ENCODE measurements at regions not wholly inside any gene's neighbourhood (a gene's known extent, or its start where the extent isn't known, plus 50 kb on each side); places are given as distances from the start of the nearest gene placed in this dataset.
"Not testable (repeated sequence)": the region's sequence is repeated elsewhere in the genome, so short reads cannot be mapped to it uniquely, and the experiment has no call there.

GRCh38 chr12:66776974-66777373 is 98.1 kb upstream of the GRIP1 start:
- DNase-seq: peak; percentile 73

GRCh38 chr12:66779466-66779865 is 100.6 kb upstream of the GRIP1 start:
- no peak for DNase-seq

GRCh38 chr12:66786531-66787308 is 107.8 kb upstream of the GRIP1 start:
- no peak for DNase-seq

- DNase-seq: peak; percentile 79
Observed at GRCh38 chr12:66799551-66799950, 120.7 kb upstream of the GRIP1 start.

GRCh38 chr12:66800046-66800445 is 121.2 kb upstream of the GRIP1 start:
- no peak for DNase-seq

GRCh38 chr12:66803930-66804329 is 125.1 kb upstream of the GRIP1 start:
- no peak for DNase-seq

GRCh38 chr12:66804563-66804974 is 125.7 kb upstream of the GRIP1 start:
- no peak for DNase-seq

- no peak for DNase-seq
Observed at GRCh38 chr12:66808606-66809005, 129.7 kb upstream of the GRIP1 start.

GRCh38 chr12:66813137-66813892 is 134.4 kb upstream of the GRIP1 start:
- DNase-seq: no peak

- no peak for DNase-seq
Observed at GRCh38 chr12:66819587-66819986, 140.7 kb upstream of the GRIP1 start.

GRCh38 chr12:66822961-66823360 is 144.1 kb upstream of the GRIP1 start:
- DNase-seq: no peak

GRCh38 chr12:66823857-66824570 is 145.1 kb upstream of the GRIP1 start:
- no peak for DNase-seq

GRCh38 chr12:66825921-66826320 is 147.0 kb upstream of the GRIP1 start:
- not testable (repeated sequence) for DNase-seq

- no peak for DNase-seq
Observed at GRCh38 chr12:66829660-66830325, 150.9 kb upstream of the GRIP1 start.

- no peak for DNase-seq
Observed at GRCh38 chr12:66831495-66831894, 152.6 kb upstream of the GRIP1 start.

- DNase-seq: no peak
Observed at GRCh38 chr12:66832997-66833396, 154.1 kb upstream of the GRIP1 start.

- DNase-seq: peak; percentile 10
Observed at GRCh38 chr12:66836623-66837310, 157.9 kb upstream of the GRIP1 start.

- DNase-seq: no peak
Observed at GRCh38 chr12:66837311-66837627, 158.4 kb upstream of the GRIP1 start.

GRCh38 chr12:66838366-66838765 is 159.5 kb upstream of the GRIP1 start:
- no peak for DNase-seq

GRCh38 chr12:66848967-66849366 is 170.1 kb upstream of the GRIP1 start:
- no peak for DNase-seq

- DNase-seq: peak; percentile 87
Observed at GRCh38 chr12:66851134-66851533, 172.3 kb upstream of the GRIP1 start.

- DNase-seq: no peak
Observed at GRCh38 chr12:66852091-66852490, 173.2 kb upstream of the GRIP1 start.

- no peak for DNase-seq
Observed at GRCh38 chr12:66852765-66853164, 173.9 kb upstream of the GRIP1 start.

All from hematopoietic multipotent progenitor cell treated with erythropoietin and hydrocortisone succinate and interleukin-3 and kit ligand, for 4 days (in vitro differentiated cells).